Neural cell (in vitro differentiated cells): ENCODE measurements at regions not wholly inside any gene's neighbourhood (a gene's known extent, or its start where the extent isn't known, plus 50 kb on each side); places are given as distances from the start of the nearest gene placed in this dataset.

ENCODE experiments used
- CTCF ChIP-seq: fragments of 450-650 bp; IDR thresholded peaks from 2 replicates; pipeline ENCODE4 v1.5.1; 2014; ENCODE audit warnings: antibody characterized with exemption, mild to moderate bottlenecking, moderate library complexity; ENCODE audit not compliant: poor library complexity, severe bottlenecking
- POLR2AphosphoS5 ChIP-seq: IDR thresholded peaks from 2 replicates; pipeline ENCODE4 v1.6.1; 2012

GRCh38 chr2:149765003-149765402 lies 177.4 kb upstream of the MMADHC start:
- TF ChIP-seq CTCF = no peak
- TF ChIP-seq POLR2AphosphoS5 = no peak
